ENCODE measurements at regions not wholly inside any gene's neighbourhood (a gene's known extent, or its start where the extent isn't known, plus 50 kb on each side); places are given as distances from the start of the nearest gene placed in this dataset.

- TF ChIP-seq CTCF (IDR thresholded peaks at IDR 0.05; ENCODE audit: low read depth, low read length), result no peak
- no peak for DNase-seq
- Histone ChIP-seq H3K36me3 (no peaks in the 10 kb centered on the region), H3K9me3 (no peaks in the 10 kb centered on the region; the same call in 1 of the 2 replicates), H3K27me3 (no peaks in the 10 kb centered on the region), H3K4me3 (ENCODE audit: low read depth, low read length) (no peak overlapping the region), H3K4me1 (no peaks in the 10 kb centered on the region)
Observed at GRCh38 chr13:61795580-61795979, 379.9 kb upstream of the PCDH20 start.

- H3K27me3 ChIP-seq, result no peaks in the 10 kb centered on the region
- no peaks in the 10 kb centered on the region for H3K9me3 ChIP-seq
- no peak overlapping the region for H3K4me3 ChIP-seq (ENCODE audit: low read depth, low read length)
- peaks cover 6% of the 10 kb centered on the region for H3K4me1 ChIP-seq
- no peak for DNase-seq
- no peak for TF ChIP-seq CTCF (IDR thresholded peaks at IDR 0.05; ENCODE audit: low read depth, low read length)
- H3K36me3 ChIP-seq, result no peaks in the 10 kb centered on the region
Observed at GRCh38 chr13:61779456-61779855, 363.8 kb upstream of the PCDH20 start.

GRCh38 chr13:61778531-61778930 is 362.9 kb upstream of the PCDH20 start:
- no peaks in the 10 kb centered on the region for H3K36me3 ChIP-seq
- no peaks in the 10 kb centered on the region for H3K27me3 ChIP-seq
- H3K9me3 ChIP-seq, result no peaks in the 10 kb centered on the region
- peaks cover 6% of the 10 kb centered on the region for H3K4me1 ChIP-seq
- no peak for TF ChIP-seq CTCF (IDR thresholded peaks at IDR 0.05; ENCODE audit: low read depth, low read length)
- DNase-seq, result no peak
- no peak overlapping the region for H3K4me3 ChIP-seq (ENCODE audit: low read depth, low read length)

GRCh38 chr13:61777899-61778298 is 362.2 kb upstream of the PCDH20 start:
- Histone ChIP-seq H3K9me3 (no peaks in the 10 kb centered on the region), H3K4me1 (peaks cover 6% of the 10 kb centered on the region), H3K27me3 (no peaks in the 10 kb centered on the region), H3K36me3 (no peaks in the 10 kb centered on the region), H3K4me3 (ENCODE audit: low read depth, low read length) (no peak overlapping the region)
- DNase-seq, result no peak
- TF ChIP-seq CTCF (IDR thresholded peaks at IDR 0.05; ENCODE audit: low read depth, low read length), result no peak

- H3K27me3 ChIP-seq, result no peaks in the 10 kb centered on the region
- H3K4me1 ChIP-seq, result peaks cover 6% of the 10 kb centered on the region
- H3K4me3 ChIP-seq (ENCODE audit: low read depth, low read length), result no peak overlapping the region
- DNase-seq, result peak; percentile 54
- no peaks in the 10 kb centered on the region for H3K36me3 ChIP-seq
- H3K9me3 ChIP-seq, result no peaks in the 10 kb centered on the region
- no peak for TF ChIP-seq CTCF (IDR thresholded peaks at IDR 0.05; ENCODE audit: low read depth, low read length)
Observed at GRCh38 chr13:61777271-61777670, 361.6 kb upstream of the PCDH20 start.

- H3K36me3 ChIP-seq, result no peaks in the 10 kb centered on the region
- TF ChIP-seq CTCF (IDR thresholded peaks at IDR 0.05; ENCODE audit: low read depth, low read length), result 0 out of 2 replicates have a peak, but pooled peaks have one; percentile 2
- H3K4me3 ChIP-seq (ENCODE audit: low read depth, low read length), result no peak overlapping the region
- H3K4me1 ChIP-seq, result peaks cover 6% of the 10 kb centered on the region
- no peaks in the 10 kb centered on the region for H3K9me3 ChIP-seq
- DNase-seq, result no peak
- no peaks in the 10 kb centered on the region for H3K27me3 ChIP-seq
Observed at GRCh38 chr13:61774903-61775302, 359.3 kb upstream of the PCDH20 start.

All from BE2C (cell line).